ENCODE measurements at regions not wholly inside any gene's neighbourhood (a gene's known extent, or its start where the extent isn't known, plus 50 kb on each side); places are given as distances from the start of the nearest gene placed in this dataset.

DNA sequence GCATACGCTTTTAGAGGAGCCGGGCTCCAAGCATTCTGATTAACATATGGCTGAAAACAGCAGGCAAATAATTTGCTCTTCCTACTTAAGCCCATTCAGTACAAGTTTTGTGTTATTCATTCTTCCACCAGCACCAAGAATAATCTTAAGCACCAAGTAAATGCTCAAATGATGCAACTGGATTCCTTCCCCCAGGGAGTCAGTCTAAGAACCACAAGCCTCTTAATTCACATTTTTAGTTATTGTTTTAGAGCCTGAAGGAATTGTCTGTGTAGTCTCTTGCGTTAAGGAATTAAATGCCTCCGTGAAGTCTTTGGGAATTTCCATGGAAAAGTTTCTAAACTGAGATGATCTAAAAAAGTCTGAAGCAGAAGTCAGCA, 61.5 kb upstream of the MAGEB2 start:
- POLR2A ChIA-PET = no interaction called here
- no peak for DNase-seq (ENCODE audit: extremely low spot score)
- TF ChIP-seq, protein P1, sequence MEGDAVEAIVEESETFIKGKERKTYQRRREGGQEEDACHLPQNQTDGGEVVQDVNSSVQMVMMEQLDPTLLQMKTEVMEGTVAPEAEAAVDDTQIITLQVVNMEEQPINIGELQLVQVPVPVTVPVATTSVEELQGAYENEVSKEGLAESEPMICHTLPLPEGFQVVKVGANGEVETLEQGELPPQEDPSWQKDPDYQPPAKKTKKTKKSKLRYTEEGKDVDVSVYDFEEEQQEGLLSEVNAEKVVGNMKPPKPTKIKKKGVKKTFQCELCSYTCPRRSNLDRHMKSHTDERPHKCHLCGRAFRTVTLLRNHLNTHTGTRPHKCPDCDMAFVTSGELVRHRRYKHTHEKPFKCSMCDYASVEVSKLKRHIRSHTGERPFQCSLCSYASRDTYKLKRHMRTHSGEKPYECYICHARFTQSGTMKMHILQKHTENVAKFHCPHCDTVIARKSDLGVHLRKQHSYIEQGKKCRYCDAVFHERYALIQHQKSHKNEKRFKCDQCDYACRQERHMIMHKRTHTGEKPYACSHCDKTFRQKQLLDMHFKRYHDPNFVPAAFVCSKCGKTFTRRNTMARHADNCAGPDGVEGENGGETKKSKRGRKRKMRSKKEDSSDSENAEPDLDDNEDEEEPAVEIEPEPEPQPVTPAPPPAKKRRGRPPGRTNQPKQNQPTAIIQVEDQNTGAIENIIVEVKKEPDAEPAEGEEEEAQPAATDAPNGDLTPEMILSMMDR (IDR thresholded peaks at IDR 0.05; ENCODE audit: control extremely low read depth, extremely low read depth, low read depth, missing control alignments) = no peak
- CTCF ChIA-PET = no interaction called here

DNA sequence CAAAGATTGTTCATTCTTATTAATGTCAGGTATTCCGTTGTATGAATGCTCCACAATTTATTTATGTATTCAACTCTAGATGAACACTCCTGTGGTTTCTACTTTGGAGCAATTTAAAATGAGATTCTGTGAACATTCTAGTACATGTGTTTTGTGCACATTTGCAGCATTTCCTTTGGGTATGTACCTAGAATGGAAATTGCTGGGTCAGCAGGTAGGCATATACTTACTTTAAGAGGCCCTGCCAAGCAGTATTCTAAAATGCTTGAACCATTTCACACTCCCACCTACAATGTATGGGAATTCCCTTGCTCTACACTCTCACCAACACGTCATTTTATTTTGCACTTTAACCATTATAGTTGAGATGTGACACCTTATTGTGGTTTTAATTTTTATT, 59.4 kb upstream of the MAGEB2 start:
- CTCF ChIA-PET = interaction anchor here (1.4 to 1.5 kb wide), 2 partner anchors 9 to 13 kb away, joined by 3 to 4 read pairs; no protein-coding TSS in a partner anchor

DNA sequence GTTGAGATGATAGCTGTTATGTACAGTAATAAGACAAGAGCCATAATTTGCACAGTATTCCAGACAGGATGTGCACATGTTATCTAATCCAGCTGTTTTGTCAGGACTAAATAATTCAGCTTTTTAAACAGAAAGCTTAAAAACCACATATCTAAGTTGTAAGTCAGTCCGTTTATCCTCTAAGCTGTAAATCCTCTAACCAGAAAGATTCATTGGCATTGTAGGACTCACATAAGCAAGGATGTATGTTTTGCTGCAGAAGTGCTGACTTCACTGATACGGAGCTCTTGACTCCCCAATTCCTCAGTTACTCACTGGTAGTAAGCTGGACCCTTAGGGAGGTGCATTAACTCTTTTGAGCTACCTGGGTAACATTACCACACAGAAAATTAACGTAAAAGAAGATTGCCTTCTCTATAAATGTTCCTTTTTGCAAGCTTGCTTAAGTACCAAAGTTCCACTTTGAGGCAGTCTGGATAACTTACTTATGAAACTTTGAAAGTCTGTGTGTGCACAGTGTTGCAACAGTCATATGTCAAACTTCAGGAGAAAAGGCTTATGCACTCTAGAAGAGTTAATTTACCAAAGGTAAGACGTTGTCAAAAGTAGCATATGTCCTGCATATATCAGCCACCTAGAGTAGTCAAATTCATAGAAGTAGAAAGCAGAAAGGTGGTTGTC, 58.3 kb upstream of the MAGEB2 start:
- POLR2A ChIA-PET = no interaction called here
- CTCF ChIA-PET = interaction anchor here (1.4 to 1.5 kb wide), 2 partner anchors 10 to 14 kb away, joined by 3 to 4 read pairs; no protein-coding TSS in a partner anchor
- TF ChIP-seq, protein P1 (IDR thresholded peaks at IDR 0.05; ENCODE audit: control extremely low read depth, extremely low read depth, low read depth, missing control alignments) = no peak
- DNase-seq (ENCODE audit: extremely low spot score) = no peak

More for the DNA sequence above, 59.4 kb upstream of the MAGEB2 start:
- TF ChIP-seq, protein P1 (IDR thresholded peaks at IDR 0.05; ENCODE audit: control extremely low read depth, extremely low read depth, low read depth, missing control alignments) = no peak
- POLR2A ChIA-PET = no interaction called here
- no peak for DNase-seq (ENCODE audit: extremely low spot score)

DNA sequence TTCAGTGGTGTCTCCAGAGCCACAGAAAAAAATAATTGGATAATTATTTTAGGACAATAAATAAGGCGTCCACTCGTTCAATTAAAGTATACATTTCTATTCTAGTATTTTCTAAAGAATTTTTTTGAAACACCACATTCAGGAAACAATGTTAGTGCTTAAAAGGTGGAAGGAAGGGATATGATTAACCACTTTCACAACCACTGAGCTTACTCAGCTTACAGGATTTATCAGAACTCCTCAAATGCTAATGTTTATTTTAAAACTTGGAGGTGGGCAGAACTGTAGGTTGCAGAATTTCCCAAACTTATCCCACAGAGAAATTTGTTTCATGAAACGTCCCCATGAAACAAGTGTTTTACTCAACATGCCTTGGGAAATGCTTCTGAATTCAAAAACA, 54.3 kb upstream of the MAGEB2 start:
- TF ChIP-seq, protein P1 (IDR thresholded peaks at IDR 0.05; ENCODE audit: control extremely low read depth, extremely low read depth, low read depth, missing control alignments) = no peak
- ChIA-PET POLR2A (no interaction called here), CTCF (no interaction called here)
- DNase-seq (ENCODE audit: extremely low spot score) = no peak
